ENCODE measurements at regions not wholly inside any gene's neighbourhood (a gene's known extent, or its start where the extent isn't known, plus 50 kb on each side); places are given as distances from the start of the nearest gene placed in this dataset.

GRCh38 chr3:83835040-83835439 lies 1123.7 kb upstream of the CADM2 start:
- no peaks in the 10 kb centered on the region for H3K27me3 ChIP-seq (ENCODE audit: insufficient read depth, low read length)
- H3K9ac ChIP-seq (ENCODE audit: low read depth, low read length): no peak overlapping the region
- H3K36me3 ChIP-seq (ENCODE audit: insufficient read depth, low read length): no peaks in the 10 kb centered on the region
- peaks cover 11% of the 10 kb centered on the region; the same call in 1 of the 2 replicates for H3K9me3 ChIP-seq (ENCODE audit: insufficient read depth, low read depth, low read length)
- 97% methylated on average over 4 of the region's 4 CpGs for WGBS
- no peaks in the 10 kb centered on the region for H3K4me1 ChIP-seq (ENCODE audit: insufficient read depth, low read length)
- H3K4me3 ChIP-seq (ENCODE audit: low read length): no peak overlapping the region
- no peak overlapping the region for H3K27ac ChIP-seq (ENCODE audit: low read depth, low read length)

- Histone ChIP-seq H3K27ac (ENCODE audit: low read depth, low read length) (no peak overlapping the region), H3K36me3 (ENCODE audit: insufficient read depth, low read length) (no peaks in the 10 kb centered on the region), H3K4me1 (ENCODE audit: insufficient read depth, low read length) (no peaks in the 10 kb centered on the region), H3K27me3 (ENCODE audit: insufficient read depth, low read length) (no peaks in the 10 kb centered on the region), H3K9ac (ENCODE audit: low read depth, low read length) (no peak overlapping the region), H3K4me3 (ENCODE audit: low read length) (no peak overlapping the region), H3K9me3 (ENCODE audit: insufficient read depth, low read depth, low read length) (peaks cover 5% of the 10 kb centered on the region; the same call in 1 of the 2 replicates)
- WGBS: 100% methylated on average over 1 of the region's 1 CpG
Observed at GRCh38 chr3:83842511-83842910, 1116.3 kb upstream of the CADM2 start.

- Histone ChIP-seq H3K27ac (ENCODE audit: low read depth, low read length) (no peak overlapping the region), H3K4me1 (ENCODE audit: insufficient read depth, low read length) (no peaks in the 10 kb centered on the region), H3K36me3 (ENCODE audit: insufficient read depth, low read length) (no peaks in the 10 kb centered on the region), H3K9ac (ENCODE audit: low read depth, low read length) (no peak overlapping the region), H3K9me3 (ENCODE audit: insufficient read depth, low read depth, low read length) (peaks cover under 1% of the 10 kb centered on the region; the same call in 1 of the 2 replicates), H3K27me3 (ENCODE audit: insufficient read depth, low read length) (no peaks in the 10 kb centered on the region), H3K4me3 (ENCODE audit: low read length) (no peak overlapping the region)
- 76% methylated on average over 2 of the region's 2 CpGs for WGBS
Observed at GRCh38 chr3:83843716-83844115, 1115.1 kb upstream of the CADM2 start.

- WGBS: 97% methylated on average over 1 of the region's 1 CpG
- Histone ChIP-seq H3K27me3 (ENCODE audit: insufficient read depth, low read length) (no peaks in the 10 kb centered on the region), H3K4me1 (ENCODE audit: insufficient read depth, low read length) (no peaks in the 10 kb centered on the region), H3K36me3 (ENCODE audit: insufficient read depth, low read length) (no peaks in the 10 kb centered on the region), H3K9ac (ENCODE audit: low read depth, low read length) (no peak overlapping the region), H3K9me3 (ENCODE audit: insufficient read depth, low read depth, low read length) (no peaks in the 10 kb centered on the region), H3K27ac (ENCODE audit: low read depth, low read length) (no peak overlapping the region), H3K4me3 (ENCODE audit: low read length) (no peak overlapping the region)
Observed at GRCh38 chr3:83849106-83849730, 1109.6 kb upstream of the CADM2 start.

- H3K36me3 ChIP-seq (ENCODE audit: insufficient read depth, low read length): no peaks in the 10 kb centered on the region
- WGBS: 88% methylated on average over 2 of the region's 2 CpGs
- no peak overlapping the region for H3K27ac ChIP-seq (ENCODE audit: low read depth, low read length)
- H3K4me1 ChIP-seq (ENCODE audit: insufficient read depth, low read length): no peaks in the 10 kb centered on the region
- no peaks in the 10 kb centered on the region for H3K27me3 ChIP-seq (ENCODE audit: insufficient read depth, low read length)
- no peak overlapping the region for H3K4me3 ChIP-seq (ENCODE audit: low read length)
- H3K9me3 ChIP-seq (ENCODE audit: insufficient read depth, low read depth, low read length): no peaks in the 10 kb centered on the region
- no peak overlapping the region for H3K9ac ChIP-seq (ENCODE audit: low read depth, low read length)
Observed at GRCh38 chr3:83863380-83863779, 1095.4 kb upstream of the CADM2 start.

- Histone ChIP-seq H3K27me3 (ENCODE audit: insufficient read depth, low read length) (no peaks in the 10 kb centered on the region), H3K9ac (ENCODE audit: low read depth, low read length) (no peak overlapping the region), H3K36me3 (ENCODE audit: insufficient read depth, low read length) (no peaks in the 10 kb centered on the region), H3K27ac (ENCODE audit: low read depth, low read length) (no peak overlapping the region), H3K4me3 (ENCODE audit: low read length) (no peak overlapping the region), H3K9me3 (ENCODE audit: insufficient read depth, low read depth, low read length) (peaks cover 2% of the 10 kb centered on the region; the same call in 1 of the 2 replicates), H3K4me1 (ENCODE audit: insufficient read depth, low read length) (no peaks in the 10 kb centered on the region)
- WGBS: 92% methylated on average over 1 of the region's 2 CpGs
Observed at GRCh38 chr3:83868909-83869567, 1089.8 kb upstream of the CADM2 start.

GRCh38 chr3:83873550-83873949 lies 1085.2 kb upstream of the CADM2 start:
- Histone ChIP-seq H3K36me3 (ENCODE audit: insufficient read depth, low read length) (no peaks in the 10 kb centered on the region), H3K9ac (ENCODE audit: low read depth, low read length) (no peak overlapping the region), H3K9me3 (ENCODE audit: insufficient read depth, low read depth, low read length) (peaks cover 6% of the 10 kb centered on the region; the same call in 1 of the 2 replicates), H3K27ac (ENCODE audit: low read depth, low read length) (no peak overlapping the region), H3K4me1 (ENCODE audit: insufficient read depth, low read length) (no peaks in the 10 kb centered on the region), H3K27me3 (ENCODE audit: insufficient read depth, low read length) (no peaks in the 10 kb centered on the region), H3K4me3 (ENCODE audit: low read length) (no peak overlapping the region)
- 94% methylated on average over 1 of the region's 2 CpGs for WGBS

- no peaks in the 10 kb centered on the region for H3K36me3 ChIP-seq (ENCODE audit: insufficient read depth, low read length)
- 91% methylated on average over 3 of the region's 3 CpGs for WGBS
- no peaks in the 10 kb centered on the region for H3K4me1 ChIP-seq (ENCODE audit: insufficient read depth, low read length)
Observed at GRCh38 chr3:83877910-83878309, 1080.9 kb upstream of the CADM2 start.

GRCh38 chr3:83882701-83883100 lies 1076.1 kb upstream of the CADM2 start:
- 92% methylated on average over 2 of the region's 2 CpGs for WGBS

More at GRCh38 chr3:83877910-83878309, 1080.9 kb upstream of the CADM2 start:
- H3K9ac ChIP-seq (ENCODE audit: low read depth, low read length): no peak overlapping the region
- no peak overlapping the region for H3K4me3 ChIP-seq (ENCODE audit: low read length)
- no peak overlapping the region for H3K27ac ChIP-seq (ENCODE audit: low read depth, low read length)
- H3K27me3 ChIP-seq (ENCODE audit: insufficient read depth, low read length): no peaks in the 10 kb centered on the region
- peaks cover 6% of the 10 kb centered on the region; the same call in 1 of the 2 replicates for H3K9me3 ChIP-seq (ENCODE audit: insufficient read depth, low read depth, low read length)

GRCh38 chr3:83890039-83890762 lies 1068.6 kb upstream of the CADM2 start:
- no peak overlapping the region for H3K4me3 ChIP-seq (ENCODE audit: low read length)
- H3K27ac ChIP-seq (ENCODE audit: low read depth, low read length): no peak overlapping the region
- no peak overlapping the region for H3K9ac ChIP-seq (ENCODE audit: low read depth, low read length)
- H3K4me1 ChIP-seq (ENCODE audit: insufficient read depth, low read length): no peaks in the 10 kb centered on the region
- H3K9me3 ChIP-seq (ENCODE audit: insufficient read depth, low read depth, low read length): no peaks in the 10 kb centered on the region
- WGBS: 100% methylated on average over 1 of the region's 1 CpG
- no peaks in the 10 kb centered on the region for H3K36me3 ChIP-seq (ENCODE audit: insufficient read depth, low read length)
- no peaks in the 10 kb centered on the region for H3K27me3 ChIP-seq (ENCODE audit: insufficient read depth, low read length)

More at GRCh38 chr3:83882701-83883100, 1076.1 kb upstream of the CADM2 start:
- H3K9ac ChIP-seq (ENCODE audit: low read depth, low read length): no peak overlapping the region
- no peak overlapping the region for H3K27ac ChIP-seq (ENCODE audit: low read depth, low read length)
- no peaks in the 10 kb centered on the region for H3K9me3 ChIP-seq (ENCODE audit: insufficient read depth, low read depth, low read length)
- no peak overlapping the region for H3K4me3 ChIP-seq (ENCODE audit: low read length)
- H3K27me3 ChIP-seq (ENCODE audit: insufficient read depth, low read length): no peaks in the 10 kb centered on the region
- no peaks in the 10 kb centered on the region for H3K4me1 ChIP-seq (ENCODE audit: insufficient read depth, low read length)
- H3K36me3 ChIP-seq (ENCODE audit: insufficient read depth, low read length): no peaks in the 10 kb centered on the region

- Histone ChIP-seq H3K9me3 (ENCODE audit: insufficient read depth, low read depth, low read length) (no peaks in the 10 kb centered on the region), H3K4me3 (ENCODE audit: low read length) (no peak overlapping the region), H3K4me1 (ENCODE audit: insufficient read depth, low read length) (no peaks in the 10 kb centered on the region), H3K27me3 (ENCODE audit: insufficient read depth, low read length) (no peaks in the 10 kb centered on the region), H3K36me3 (ENCODE audit: insufficient read depth, low read length) (no peaks in the 10 kb centered on the region), H3K9ac (ENCODE audit: low read depth, low read length) (no peak overlapping the region), H3K27ac (ENCODE audit: low read depth, low read length) (no peak overlapping the region)
- WGBS: 89% methylated on average over 2 of the region's 2 CpGs
Observed at GRCh38 chr3:83890763-83891135, 1068.0 kb upstream of the CADM2 start.
